GM19452 (cell line): ENCODE measurements at regions not wholly inside any gene's neighbourhood (a gene's known extent, or its start where the extent isn't known, plus 50 kb on each side); places are given as distances from the start of the nearest gene placed in this dataset.
"Not testable (repeated sequence)": the region's sequence is repeated elsewhere in the genome, so short reads cannot be mapped to it uniquely, and the experiment has no call there.

ENCODE experiments used
- ATAC-seq: cut with Tn5 transposase; IDR thresholded peaks from one replicate; pipeline ENCODE4 v1.9.1; 2021; ENCODE audit not compliant: unreplicated experiment

GRCh38 chr16:13697013-13697412 lies 222.9 kb upstream of the ERCC4 start:
- ATAC-seq = no peak

- no peak for ATAC-seq
Measured at GRCh38 chr16:13697568-13697967, 222.4 kb upstream of the ERCC4 start.

GRCh38 chr16:13702614-13703013 lies 217.3 kb upstream of the ERCC4 start:
- no peak for ATAC-seq

GRCh38 chr16:13708347-13709120 lies 211.4 kb upstream of the ERCC4 start:
- no peak for ATAC-seq

GRCh38 chr16:13718748-13719147 lies 201.2 kb upstream of the ERCC4 start:
- ATAC-seq = no peak

- ATAC-seq = no peak
Measured at GRCh38 chr16:13727943-13728342, 192.0 kb upstream of the ERCC4 start.

- ATAC-seq = no peak
Measured at GRCh38 chr16:13733561-13733960, 186.4 kb upstream of the ERCC4 start.

GRCh38 chr16:13739621-13740373 lies 180.2 kb upstream of the ERCC4 start:
- ATAC-seq = not testable (repeated sequence)

GRCh38 chr16:13742928-13743327 lies 177.0 kb upstream of the ERCC4 start:
- no peak for ATAC-seq

- no peak for ATAC-seq
Measured at GRCh38 chr16:13743571-13743970, 176.4 kb upstream of the ERCC4 start.

- ATAC-seq = no peak
Measured at GRCh38 chr16:13756411-13757140, 163.4 kb upstream of the ERCC4 start.

- ATAC-seq = no peak
Measured at GRCh38 chr16:13766334-13766733, 153.6 kb upstream of the ERCC4 start.

- no peak for ATAC-seq
Measured at GRCh38 chr16:13767215-13767614, 152.7 kb upstream of the ERCC4 start.

GRCh38 chr16:13768471-13768870 lies 151.5 kb upstream of the ERCC4 start:
- ATAC-seq = no peak

GRCh38 chr16:13770436-13770835 lies 149.5 kb upstream of the ERCC4 start:
- ATAC-seq = no peak

GRCh38 chr16:13772782-13773181 lies 147.2 kb upstream of the ERCC4 start:
- no peak for ATAC-seq

GRCh38 chr16:13779676-13780075 lies 140.3 kb upstream of the ERCC4 start:
- ATAC-seq = no peak

GRCh38 chr16:13780406-13781168 lies 139.4 kb upstream of the ERCC4 start:
- ATAC-seq = no peak

GRCh38 chr16:13781169-13781564 lies 138.8 kb upstream of the ERCC4 start:
- no peak for ATAC-seq

GRCh38 chr16:13781575-13782338 lies 138.2 kb upstream of the ERCC4 start:
- ATAC-seq = no peak
